ENCODE measurements at regions not wholly inside any gene's neighbourhood (a gene's known extent, or its start where the extent isn't known, plus 50 kb on each side); places are given as distances from the start of the nearest gene placed in this dataset.

GRCh38 chr2:40955635-40956034 is 503.7 kb upstream of the SLC8A1 start:
- no peak overlapping the region for H3K18ac ChIP-seq (ENCODE audit: low read length)
- no peaks in the 10 kb centered on the region for H3K79me1 ChIP-seq (ENCODE audit: low read depth, low read length)
- H2BK15ac ChIP-seq (ENCODE audit: low read length) = no peak overlapping the region
- no peak overlapping the region for H4K8ac ChIP-seq (ENCODE audit: low read depth, low read length)
- H3K4me1 ChIP-seq (ENCODE audit: control insufficient read depth in 2 of 2, insufficient read depth in 1 of 2, low read depth in 1 of 2, low read length in 2 of 2) = no peaks in the 10 kb centered on the region
- no peak overlapping the region for H2AFZ ChIP-seq (ENCODE audit: low read length)
- no peak for DNase-seq (ENCODE audit: low spot score)
- no peak overlapping the region for H3K23ac ChIP-seq (ENCODE audit: low read depth, low read length, poor library complexity)
- H3K4me2 ChIP-seq (ENCODE audit: insufficient read depth, low read length, poor library complexity, severe bottlenecking) = no peak overlapping the region
- no peak overlapping the region for H2AK5ac ChIP-seq (ENCODE audit: low read depth, low read length)
- H3K9me3 ChIP-seq (replicated peaks in 1 of 2; ENCODE audit: control insufficient read depth in 2 of 2, insufficient read depth in 1 of 2, low read depth in 1 of 2, low read length in 2 of 2) = no peaks in the 10 kb centered on the region
- H3K4me3 ChIP-seq (ENCODE audit: low read length in 2 of 2) = no peak overlapping the region
- no peak overlapping the region for H2BK5ac ChIP-seq (ENCODE audit: low read length)
- no peak overlapping the region for H4K91ac ChIP-seq (ENCODE audit: low read depth, low read length, poor library complexity)
- no peak overlapping the region for H2BK120ac ChIP-seq (ENCODE audit: low read depth, low read length)
- H2BK12ac ChIP-seq (ENCODE audit: low read length) = no peak overlapping the region
- H3K27me3 ChIP-seq (ENCODE audit: control insufficient read depth in 3 of 3, insufficient read depth in 3 of 3, low read depth in 1 of 3, low read length in 3 of 3) = no peaks in the 10 kb centered on the region
- no peaks in the 10 kb centered on the region for H3K36me3 ChIP-seq (replicated peaks in 1 of 2; ENCODE audit: control insufficient read depth in 2 of 2, insufficient read depth in 2 of 2, low read length in 2 of 2)
- no peak overlapping the region for H3K27ac ChIP-seq (replicated peaks; ENCODE audit: low read length)
- H3K9ac ChIP-seq (ENCODE audit: low read depth, low read length, poor library complexity) = no peak overlapping the region
- H3K14ac ChIP-seq (ENCODE audit: low read length) = no peak overlapping the region
- H3K4ac ChIP-seq (ENCODE audit: low read length) = no peak overlapping the region

GRCh38 chr2:40957508-40957907 is 505.6 kb upstream of the SLC8A1 start:
- Histone ChIP-seq H4K91ac (ENCODE audit: low read depth, low read length, poor library complexity) (no peak overlapping the region), H3K14ac (ENCODE audit: low read length) (no peak overlapping the region), H3K9me3 (replicated peaks in 1 of 2; ENCODE audit: control insufficient read depth in 2 of 2, insufficient read depth in 1 of 2, low read depth in 1 of 2, low read length in 2 of 2) (no peaks in the 10 kb centered on the region), H3K18ac (ENCODE audit: low read length) (no peak overlapping the region), H2BK5ac (ENCODE audit: low read length) (no peak overlapping the region), H3K4me1 (ENCODE audit: control insufficient read depth in 2 of 2, insufficient read depth in 1 of 2, low read depth in 1 of 2, low read length in 2 of 2) (no peaks in the 10 kb centered on the region), H2BK12ac (ENCODE audit: low read length) (no peak overlapping the region), H3K4me3 (ENCODE audit: low read length in 2 of 2) (no peak overlapping the region), H3K4ac (ENCODE audit: low read length) (no peak overlapping the region), H2BK120ac (ENCODE audit: low read depth, low read length) (no peak overlapping the region), H4K8ac (ENCODE audit: low read depth, low read length) (no peak overlapping the region), H3K23ac (ENCODE audit: low read depth, low read length, poor library complexity) (no peak overlapping the region), H3K4me2 (ENCODE audit: insufficient read depth, low read length, poor library complexity, severe bottlenecking) (no peak overlapping the region), H3K36me3 (replicated peaks in 1 of 2; ENCODE audit: control insufficient read depth in 2 of 2, insufficient read depth in 2 of 2, low read length in 2 of 2) (no peaks in the 10 kb centered on the region), H3K27me3 (ENCODE audit: control insufficient read depth in 3 of 3, insufficient read depth in 3 of 3, low read depth in 1 of 3, low read length in 3 of 3) (no peaks in the 10 kb centered on the region), H3K9ac (ENCODE audit: low read depth, low read length, poor library complexity) (no peak overlapping the region), H2BK15ac (ENCODE audit: low read length) (no peak overlapping the region), H3K79me1 (ENCODE audit: low read depth, low read length) (no peaks in the 10 kb centered on the region), H3K27ac (replicated peaks; ENCODE audit: low read length) (no peak overlapping the region), H2AFZ (ENCODE audit: low read length) (peak overlapping the region; percentile 20), H2AK5ac (ENCODE audit: low read depth, low read length) (no peak overlapping the region)
- DNase-seq (ENCODE audit: low spot score) = no peak
- no CpG with 5 or more reads among the region's 9 CpGs for WGBS, 2 donors (ENCODE audit: extremely low coverage in 2 of 2, insufficient read length in 2 of 2, insufficient replicate concordance in 1 of 2)

GRCh38 chr2:40962026-40962425 is 510.1 kb upstream of the SLC8A1 start:
- Histone ChIP-seq H3K27me3 (ENCODE audit: control insufficient read depth in 3 of 3, insufficient read depth in 3 of 3, low read depth in 1 of 3, low read length in 3 of 3) (no peaks in the 10 kb centered on the region), H3K18ac (ENCODE audit: low read length) (no peak overlapping the region), H2BK5ac (ENCODE audit: low read length) (no peak overlapping the region), H2BK120ac (ENCODE audit: low read depth, low read length) (no peak overlapping the region), H3K9ac (ENCODE audit: low read depth, low read length, poor library complexity) (no peak overlapping the region), H3K27ac (replicated peaks; ENCODE audit: low read length) (no peak overlapping the region), H3K4me3 (ENCODE audit: low read length in 2 of 2) (no peak overlapping the region), H3K4me2 (ENCODE audit: insufficient read depth, low read length, poor library complexity, severe bottlenecking) (no peak overlapping the region), H3K9me3 (replicated peaks in 1 of 2; ENCODE audit: control insufficient read depth in 2 of 2, insufficient read depth in 1 of 2, low read depth in 1 of 2, low read length in 2 of 2) (peaks cover 0 to 2% of the 10 kb centered on the region in 2 donors), H3K79me1 (ENCODE audit: low read depth, low read length) (no peaks in the 10 kb centered on the region), H3K14ac (ENCODE audit: low read length) (no peak overlapping the region), H2BK12ac (ENCODE audit: low read length) (no peak overlapping the region), H2AFZ (ENCODE audit: low read length) (no peak overlapping the region), H3K4ac (ENCODE audit: low read length) (no peak overlapping the region), H4K91ac (ENCODE audit: low read depth, low read length, poor library complexity) (no peak overlapping the region), H3K23ac (ENCODE audit: low read depth, low read length, poor library complexity) (no peak overlapping the region), H3K36me3 (replicated peaks in 1 of 2; ENCODE audit: control insufficient read depth in 2 of 2, insufficient read depth in 2 of 2, low read length in 2 of 2) (no peaks in the 10 kb centered on the region), H2BK15ac (ENCODE audit: low read length) (no peak overlapping the region), H3K4me1 (ENCODE audit: control insufficient read depth in 2 of 2, insufficient read depth in 1 of 2, low read depth in 1 of 2, low read length in 2 of 2) (no peaks in the 10 kb centered on the region), H4K8ac (ENCODE audit: low read depth, low read length) (no peak overlapping the region), H2AK5ac (ENCODE audit: low read depth, low read length) (no peak overlapping the region)
- DNase-seq (ENCODE audit: low spot score) = no peak
- no CpG with 5 or more reads among the region's 5 CpGs for WGBS, 2 donors (ENCODE audit: extremely low coverage in 2 of 2, insufficient read length in 2 of 2, insufficient replicate concordance in 1 of 2)

- Histone ChIP-seq H3K4me3 (ENCODE audit: low read length in 2 of 2) (no peak overlapping the region), H3K79me1 (ENCODE audit: low read depth, low read length) (no peaks in the 10 kb centered on the region), H3K14ac (ENCODE audit: low read length) (no peak overlapping the region), H2BK15ac (ENCODE audit: low read length) (no peak overlapping the region), H4K8ac (ENCODE audit: low read depth, low read length) (no peak overlapping the region), H3K4me2 (ENCODE audit: insufficient read depth, low read length, poor library complexity, severe bottlenecking) (no peak overlapping the region), H3K36me3 (replicated peaks in 1 of 2; ENCODE audit: control insufficient read depth in 2 of 2, insufficient read depth in 2 of 2, low read length in 2 of 2) (no peaks in the 10 kb centered on the region), H2BK5ac (ENCODE audit: low read length) (no peak overlapping the region), H3K4ac (ENCODE audit: low read length) (no peak overlapping the region), H3K27me3 (ENCODE audit: control insufficient read depth in 3 of 3, insufficient read depth in 3 of 3, low read depth in 1 of 3, low read length in 3 of 3) (no peaks in the 10 kb centered on the region), H3K9ac (ENCODE audit: low read depth, low read length, poor library complexity) (no peak overlapping the region), H2BK12ac (ENCODE audit: low read length) (no peak overlapping the region), H3K18ac (ENCODE audit: low read length) (no peak overlapping the region), H2AFZ (ENCODE audit: low read length) (no peak overlapping the region), H3K9me3 (replicated peaks in 1 of 2; ENCODE audit: control insufficient read depth in 2 of 2, insufficient read depth in 1 of 2, low read depth in 1 of 2, low read length in 2 of 2) (peaks cover 0 to 2% of the 10 kb centered on the region in 2 donors), H2AK5ac (ENCODE audit: low read depth, low read length) (no peak overlapping the region), H4K91ac (ENCODE audit: low read depth, low read length, poor library complexity) (no peak overlapping the region), H3K27ac (replicated peaks; ENCODE audit: low read length) (no peak overlapping the region), H3K4me1 (ENCODE audit: control insufficient read depth in 2 of 2, insufficient read depth in 1 of 2, low read depth in 1 of 2, low read length in 2 of 2) (no peaks in the 10 kb centered on the region), H3K23ac (ENCODE audit: low read depth, low read length, poor library complexity) (no peak overlapping the region), H2BK120ac (ENCODE audit: low read depth, low read length) (no peak overlapping the region)
- no peak for DNase-seq (ENCODE audit: low spot score)
- no CpG with 5 or more reads among the region's 3 CpGs for WGBS, 2 donors (ENCODE audit: extremely low coverage in 2 of 2, insufficient read length in 2 of 2, insufficient replicate concordance in 1 of 2)
Measured at GRCh38 chr2:40964509-40965250, 512.8 kb upstream of the SLC8A1 start.
